Common myeloid progenitor, CD34-positive (primary cell): ENCODE measurements at regions not wholly inside any gene's neighbourhood (a gene's known extent, or its start where the extent isn't known, plus 50 kb on each side); places are given as distances from the start of the nearest gene placed in this dataset.

ENCODE experiments used
- CTCF ChIA-PET: fragments of 350-600 bp; sonication (Branson Sonifier 250); formaldehyde crosslinking; loops from one replicate; lab custom pipeline; 2021; ENCODE audit warnings: antibody characterized with exemption; lab: Charles Lee
- POLR2A ChIA-PET: fragments of 350-600 bp; sonication (Branson Sonifier 250); formaldehyde crosslinking; loops from one replicate; lab custom pipeline; 2021; ENCODE audit warnings: antibody characterized with exemption; lab: Charles Lee
- DNase-seq, 3 donors: peaks; one replicate each; pipeline versions ENCODE4 v3.0.0 to v3.0.0-alpha.2; 2013
- H3K27ac ChIP-seq, 2 experiments: 1 replicate in 1 of 2; 2 replicates in 1 of 2; pipeline ENCODE4 v1.7.0; 2013; ENCODE audit warnings: inconsistent platforms in 2 of 2, low read length in 2 of 2, mild to moderate bottlenecking in 2 of 2, low read depth in 1 of 2, moderate library complexity in 1 of 2; ENCODE audit not compliant: severe bottlenecking in 2 of 2, insufficient read depth in 1 of 2, poor library complexity in 1 of 2
- H3K27me3 ChIP-seq, 5 experiments: replicated peaks in 2 of 5; 1 replicate in 3 of 5; 2 replicates in 2 of 5; pipeline versions ENCODE4 v1.6.1 to v1.7.0; 2013; ENCODE audit warnings: low read length in 4 of 5, mild to moderate bottlenecking in 2 of 5, moderate library complexity in 2 of 5, inconsistent platforms in 1 of 5; ENCODE audit not compliant: insufficient read depth in 5 of 5, control insufficient read depth in 4 of 5
- H3K36me3 ChIP-seq, 4 experiments: 1 replicate in 2 of 4; 2 replicates in 2 of 4; pipeline versions ENCODE4 v1.6.1 to v1.7.0; 2013; ENCODE audit warnings: low read length in 3 of 4, control low read depth in 1 of 4, mild to moderate bottlenecking in 1 of 4; ENCODE audit not compliant: control insufficient read depth in 4 of 4, insufficient read depth in 4 of 4
- H3K4me1 ChIP-seq, 4 experiments: 1 replicate in 3 of 4; 2 replicates in 1 of 4; pipeline versions ENCODE4 v1.6.1 to v1.7.1; 2013; ENCODE audit warnings: low read length in 3 of 4, mild to moderate bottlenecking in 3 of 4, control low read depth in 1 of 4, inconsistent platforms in 1 of 4, moderate library complexity in 1 of 4; ENCODE audit not compliant: control insufficient read depth in 4 of 4, insufficient read depth in 4 of 4; ENCODE audit errors: control extremely low read depth in 1 of 4
- H3K4me3 ChIP-seq, 7 experiments: 1 replicate in 4 of 7; 2 replicates in 3 of 7; pipeline versions ENCODE4 v1.5.1 to v1.7.0; 2013; ENCODE audit warnings: mild to moderate bottlenecking in 7 of 7, low read length in 6 of 7, moderate library complexity in 6 of 7, inconsistent platforms in 2 of 7, low read depth in 2 of 7, control low read depth in 1 of 7; ENCODE audit not compliant: insufficient read depth in 4 of 7, control insufficient read depth in 1 of 7; ENCODE audit errors: extremely low read depth in 1 of 7
- H3K9me3 ChIP-seq, 5 experiments: 1 replicate in 4 of 5; 2 replicates in 1 of 5; pipeline versions ENCODE4 v1.6.1 to v1.7.1; 2013; ENCODE audit warnings: low read length in 4 of 5, mild to moderate bottlenecking in 2 of 5, inconsistent platforms in 1 of 5, low read depth in 1 of 5, moderate library complexity in 1 of 5; ENCODE audit not compliant: control insufficient read depth in 4 of 5, insufficient read depth in 2 of 5; ENCODE audit errors: control extremely low read depth in 1 of 5
- WGBS: methylation state at CpG from one replicate; pipeline ENCODE4 v1.1.5; 2013; ENCODE audit not compliant: insufficient coverage; 5-methylcytosine and 5-hydroxymethylcytosine counted together

DNA sequence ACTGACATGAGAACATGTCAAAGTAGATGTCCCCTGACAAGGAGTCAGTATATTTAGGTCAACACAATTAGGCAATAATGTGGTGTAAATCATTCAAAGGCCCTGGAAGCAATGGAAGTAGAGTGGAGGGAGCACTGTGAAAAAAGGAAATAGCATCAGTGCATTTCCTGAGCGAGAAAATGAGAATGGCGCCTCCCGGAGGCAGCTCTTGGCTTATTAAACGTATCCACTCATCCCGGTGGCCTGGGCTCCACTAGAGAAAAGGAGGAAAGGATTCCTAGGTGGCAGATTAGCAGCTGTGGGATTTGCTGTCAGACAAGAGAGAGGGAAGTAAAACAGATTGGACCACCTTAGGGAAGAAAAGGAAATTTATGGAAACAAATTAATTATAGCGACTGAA lies 173.7 kb upstream of the TMTC4 start:
- no peak overlapping the region for H3K4me3 ChIP-seq
- POLR2A ChIA-PET: no interaction called here
- no peak overlapping the region for H3K27ac ChIP-seq
- peaks cover 0 to 2% (median 0%) of the 10 kb centered on the region in 5 experiments for H3K9me3 ChIP-seq
- CTCF ChIA-PET: no interaction called here
- H3K36me3 ChIP-seq: no peaks in the 10 kb centered on the region
- no peaks in the 10 kb centered on the region for H3K4me1 ChIP-seq
- DNase-seq: no peak
- no peaks in the 10 kb centered on the region for H3K27me3 ChIP-seq
- WGBS: 89% methylated on average over 5 of the region's 6 CpGs

GRCh38 chr13:100845128-100845757 lies 170.6 kb upstream of the TMTC4 start:
- H3K4me1 ChIP-seq: no peaks in the 10 kb centered on the region
- no peak overlapping the region for H3K27ac ChIP-seq
- H3K27me3 ChIP-seq: no peaks in the 10 kb centered on the region
- 92% methylated on average over 2 of the region's 3 CpGs for WGBS
- peaks cover 0 to 2% (median 0%) of the 10 kb centered on the region in 5 experiments for H3K9me3 ChIP-seq
- H3K36me3 ChIP-seq: no peaks in the 10 kb centered on the region
- ChIA-PET CTCF (no interaction called here), POLR2A (no interaction called here)
- no peak for DNase-seq
- H3K4me3 ChIP-seq: no peak overlapping the region

- CTCF ChIA-PET: no interaction called here
- Histone ChIP-seq H3K27ac (no peak overlapping the region), H3K4me1 (no peaks in the 10 kb centered on the region), H3K36me3 (no peaks in the 10 kb centered on the region), H3K27me3 (no peaks in the 10 kb centered on the region), H3K4me3 (no peak overlapping the region), H3K9me3 (no peaks in the 10 kb centered on the region)
- 100% methylated on average over 1 of the region's 1 CpG for whole genome bisulfite sequencing
- no peak for DNase-seq
- POLR2A ChIA-PET: no interaction called here
Measured at GRCh38 chr13:100842136-100842535, 167.5 kb upstream of the TMTC4 start.

DNA sequence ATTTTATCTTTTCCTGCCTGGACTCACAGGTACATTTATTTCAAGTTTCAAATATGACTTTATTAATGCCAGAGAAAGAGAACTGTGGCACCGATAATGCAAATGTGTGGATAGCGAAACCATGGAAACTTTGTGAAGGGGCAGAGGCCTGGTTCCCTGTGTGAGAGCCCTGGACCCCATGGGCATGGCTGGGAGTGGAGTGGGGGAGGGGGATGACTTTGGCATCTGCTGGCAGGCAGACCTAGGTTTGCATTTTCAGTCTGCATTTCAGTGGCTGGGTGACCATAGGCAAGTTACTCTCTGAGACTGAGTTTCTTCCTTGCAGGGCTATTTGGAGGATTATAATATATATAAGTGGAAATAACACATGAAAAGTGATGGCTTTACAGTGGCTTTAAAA lies 163.8 kb upstream of the TMTC4 start:
- H3K36me3 ChIP-seq: no peaks in the 10 kb centered on the region
- H3K9me3 ChIP-seq: no peaks in the 10 kb centered on the region
- no peak for DNase-seq
- H3K27me3 ChIP-seq: no peaks in the 10 kb centered on the region
- no peaks in the 10 kb centered on the region for H3K4me1 ChIP-seq
- WGBS: 100% methylated on average over 1 of the region's 2 CpGs
- ChIA-PET POLR2A (no interaction called here), CTCF (no interaction called here)
- no peak overlapping the region for H3K27ac ChIP-seq
- no peak overlapping the region for H3K4me3 ChIP-seq

DNA sequence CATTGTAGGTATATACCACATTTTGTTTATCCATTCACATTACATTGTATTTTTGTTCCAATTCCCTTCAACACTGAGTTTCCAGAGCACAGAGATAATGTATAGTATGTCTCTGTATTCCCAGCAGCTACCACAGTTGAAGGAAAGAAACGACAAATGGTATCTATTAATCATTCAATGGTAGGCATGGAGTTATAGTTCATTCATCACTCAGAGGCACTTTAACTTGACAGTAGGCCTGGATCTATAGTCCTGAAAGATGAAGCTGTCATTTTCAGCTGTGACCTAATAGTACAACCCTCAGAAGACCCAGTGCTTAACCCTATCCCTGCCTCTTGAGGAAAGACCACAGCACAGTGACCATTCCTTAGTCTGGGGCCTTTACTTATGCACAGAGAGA lies 163.0 kb upstream of the TMTC4 start:
- ChIA-PET POLR2A (no interaction called here), CTCF (no interaction called here)
- Histone ChIP-seq H3K4me1 (no peaks in the 10 kb centered on the region), H3K27me3 (no peaks in the 10 kb centered on the region), H3K27ac (no peak overlapping the region), H3K4me3 (no peak overlapping the region), H3K9me3 (no peaks in the 10 kb centered on the region), H3K36me3 (no peaks in the 10 kb centered on the region)
- 100% methylated on average over 1 of the region's 1 CpG for WGBS
- DNase-seq: no peak

- no peak overlapping the region for H3K27ac ChIP-seq
- ChIA-PET CTCF (no interaction called here), POLR2A (no interaction called here)
- H3K36me3 ChIP-seq: no peaks in the 10 kb centered on the region
- no peak overlapping the region for H3K4me3 ChIP-seq
- DNase-seq: no peak
- no peaks in the 10 kb centered on the region for H3K27me3 ChIP-seq
- H3K4me1 ChIP-seq: no peaks in the 10 kb centered on the region
- peaks cover 0 to 3% (median 0%) of the 10 kb centered on the region in 5 experiments for H3K9me3 ChIP-seq
- WGBS: 100% methylated on average over 1 of the region's 4 CpGs
Measured at GRCh38 chr13:100836711-100837110, 162.1 kb upstream of the TMTC4 start.

GRCh38 chr13:100835695-100836094 lies 161.1 kb upstream of the TMTC4 start:
- 100% methylated on average over 1 of the region's 5 CpGs for WGBS
- Histone ChIP-seq H3K9me3 (peaks cover 0 to 3% (median 0%) of the 10 kb centered on the region in 5 experiments), H3K36me3 (no peaks in the 10 kb centered on the region), H3K4me1 (no peaks in the 10 kb centered on the region), H3K27ac (no peak overlapping the region), H3K27me3 (no peaks in the 10 kb centered on the region), H3K4me3 (no peak overlapping the region)
- POLR2A ChIA-PET: no interaction called here
- DNase-seq: no peak
- CTCF ChIA-PET: no interaction called here
